BE2C (cell line): ENCODE measurements at regions not wholly inside any gene's neighbourhood (a gene's known extent, or its start where the extent isn't known, plus 50 kb on each side); places are given as distances from the start of the nearest gene placed in this dataset.

Experiments used
- DNase-seq: peaks from one replicate; pipeline ENCODE4 v3.0.0-alpha.2; 2020
- H3K27me3 ChIP-seq: fragments of 250-450 bp; sonication (Bioruptor Pico); 2 replicates; pipeline ENCODE4 v1.5.1; 2020; ENCODE audit warnings: mild to moderate bottlenecking
- H3K36me3 ChIP-seq: fragments of 250-450 bp; sonication (Bioruptor Pico); 2 replicates; pipeline ENCODE4 v1.5.1; 2020; ENCODE audit warnings: mild to moderate bottlenecking
- H3K4me1 ChIP-seq: fragments of 250-450 bp; sonication (Bioruptor Pico); 2 replicates; pipeline ENCODE4 v1.5.1; 2020
- H3K4me3 ChIP-seq: 2 replicates; pipeline ENCODE4 v1.5.1; 2011; ENCODE audit warnings: low read depth, low read length
- H3K9me3 ChIP-seq: fragments of 250-450 bp; sonication (Bioruptor Pico); 2 replicates; pipeline ENCODE4 v1.5.1; 2020
- TF ChIP-seq, protein P1 (sequence below): IDR thresholded peaks from 2 replicates; pipeline ENCODE4 v1.5.1; 2012; ENCODE audit warnings: mild to moderate bottlenecking, low read depth, low read length

GRCh38 chr1:216916890-216917438 lies 193.7 kb upstream of the ESRRG start:
- H3K4me3 ChIP-seq, result no peak overlapping the region
- peaks cover 7% of the 10 kb centered on the region; the same call in 1 of the 2 replicates for H3K27me3 ChIP-seq
- no peaks in the 10 kb centered on the region for H3K9me3 ChIP-seq
- no peak for DNase-seq
- H3K4me1 ChIP-seq, result no peaks in the 10 kb centered on the region
- TF ChIP-seq, protein P1, sequence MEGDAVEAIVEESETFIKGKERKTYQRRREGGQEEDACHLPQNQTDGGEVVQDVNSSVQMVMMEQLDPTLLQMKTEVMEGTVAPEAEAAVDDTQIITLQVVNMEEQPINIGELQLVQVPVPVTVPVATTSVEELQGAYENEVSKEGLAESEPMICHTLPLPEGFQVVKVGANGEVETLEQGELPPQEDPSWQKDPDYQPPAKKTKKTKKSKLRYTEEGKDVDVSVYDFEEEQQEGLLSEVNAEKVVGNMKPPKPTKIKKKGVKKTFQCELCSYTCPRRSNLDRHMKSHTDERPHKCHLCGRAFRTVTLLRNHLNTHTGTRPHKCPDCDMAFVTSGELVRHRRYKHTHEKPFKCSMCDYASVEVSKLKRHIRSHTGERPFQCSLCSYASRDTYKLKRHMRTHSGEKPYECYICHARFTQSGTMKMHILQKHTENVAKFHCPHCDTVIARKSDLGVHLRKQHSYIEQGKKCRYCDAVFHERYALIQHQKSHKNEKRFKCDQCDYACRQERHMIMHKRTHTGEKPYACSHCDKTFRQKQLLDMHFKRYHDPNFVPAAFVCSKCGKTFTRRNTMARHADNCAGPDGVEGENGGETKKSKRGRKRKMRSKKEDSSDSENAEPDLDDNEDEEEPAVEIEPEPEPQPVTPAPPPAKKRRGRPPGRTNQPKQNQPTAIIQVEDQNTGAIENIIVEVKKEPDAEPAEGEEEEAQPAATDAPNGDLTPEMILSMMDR, result no peak
- no peaks in the 10 kb centered on the region for H3K36me3 ChIP-seq

GRCh38 chr1:216914974-216915373 lies 191.7 kb upstream of the ESRRG start:
- H3K27me3 ChIP-seq, result no peaks in the 10 kb centered on the region
- H3K36me3 ChIP-seq, result no peaks in the 10 kb centered on the region
- H3K4me3 ChIP-seq, result no peak overlapping the region
- TF ChIP-seq, protein P1, result no peak
- H3K4me1 ChIP-seq, result no peaks in the 10 kb centered on the region
- DNase-seq, result no peak
- H3K9me3 ChIP-seq, result no peaks in the 10 kb centered on the region

DNA sequence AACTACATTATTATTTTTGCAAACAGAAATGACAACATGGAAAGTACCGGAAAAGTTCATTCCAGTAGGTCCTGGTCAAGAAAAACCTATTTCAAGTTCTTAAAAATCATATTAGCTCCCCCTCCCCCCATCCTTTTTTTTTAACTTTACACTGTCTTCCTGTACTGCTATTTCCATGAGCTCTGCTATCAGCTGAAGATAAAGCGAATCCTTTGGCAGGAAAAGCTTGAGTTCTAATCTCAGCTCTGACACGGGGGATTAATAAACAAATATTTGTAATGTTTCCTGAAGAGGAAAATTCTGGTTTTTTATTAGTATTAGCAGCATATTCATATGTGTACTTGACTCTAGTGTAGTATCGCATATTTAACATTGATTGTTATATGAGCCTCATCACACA lies 190.7 kb upstream of the ESRRG start:
- TF ChIP-seq, protein P1, result no peak
- Histone ChIP-seq H3K36me3 (no peaks in the 10 kb centered on the region), H3K4me3 (no peak overlapping the region), H3K4me1 (no peaks in the 10 kb centered on the region), H3K9me3 (no peaks in the 10 kb centered on the region), H3K27me3 (no peaks in the 10 kb centered on the region)
- DNase-seq, result no peak

DNA sequence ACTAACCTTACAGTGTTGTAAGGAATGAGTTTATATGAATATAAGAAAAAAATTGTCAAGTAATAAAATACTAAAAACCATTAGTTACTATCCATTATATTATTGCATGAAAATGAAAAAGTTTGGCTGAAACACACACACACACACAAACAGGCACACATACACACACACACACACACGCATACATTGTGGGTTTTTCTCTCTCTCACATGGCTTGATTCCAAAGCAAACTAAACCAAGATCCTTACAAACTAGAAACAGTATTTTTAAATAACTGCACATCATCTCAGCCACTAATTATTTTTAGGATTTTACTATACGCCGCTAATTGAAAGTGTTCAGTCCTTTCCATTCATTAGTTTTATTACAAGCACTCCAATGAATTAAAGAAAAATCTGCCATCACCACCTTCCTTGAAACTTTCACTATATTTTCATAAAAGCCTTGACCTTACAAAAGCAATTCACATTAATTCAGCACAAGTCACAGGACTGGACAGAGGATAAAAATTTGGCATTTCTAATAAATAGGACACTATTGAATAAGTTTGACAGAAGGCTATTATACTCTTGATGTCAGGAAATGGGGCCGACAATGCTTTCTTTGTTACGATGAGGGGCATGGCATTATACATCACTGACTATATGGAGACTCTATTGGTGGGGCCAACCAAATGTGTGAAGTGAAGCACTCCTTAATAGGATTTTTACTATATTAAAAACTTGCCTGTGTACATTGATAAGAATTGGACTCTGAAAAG lies 187.0 kb upstream of the ESRRG start:
- no peaks in the 10 kb centered on the region for H3K36me3 ChIP-seq
- TF ChIP-seq, protein P1, result no peak
- DNase-seq, result no peak
- H3K27me3 ChIP-seq, result peaks cover 4% of the 10 kb centered on the region; the same call in 1 of the 2 replicates
- H3K4me1 ChIP-seq, result no peaks in the 10 kb centered on the region
- no peak overlapping the region for H3K4me3 ChIP-seq
- H3K9me3 ChIP-seq, result no peaks in the 10 kb centered on the region

GRCh38 chr1:216908126-216908525 lies 184.9 kb upstream of the ESRRG start:
- no peaks in the 10 kb centered on the region for H3K36me3 ChIP-seq

More at GRCh38 chr1:216908126-216908525, 184.9 kb upstream of the ESRRG start:
- DNase-seq, result no peak
- Histone ChIP-seq H3K4me1 (no peaks in the 10 kb centered on the region), H3K4me3 (no peak overlapping the region), H3K9me3 (no peaks in the 10 kb centered on the region), H3K27me3 (peaks cover 4% of the 10 kb centered on the region; the same call in 1 of the 2 replicates)
- TF ChIP-seq, protein P1, result no peak
